ENCODE measurements at regions not wholly inside any gene's neighbourhood (a gene's known extent, or its start where the extent isn't known, plus 50 kb on each side); places are given as distances from the start of the nearest gene placed in this dataset.

- Histone ChIP-seq H2BK5ac (ENCODE audit: insufficient read length, low read length) (no peak overlapping the region), H3K9me3 (ENCODE audit: control insufficient read depth, low read depth, low read length) (no peaks in the 10 kb centered on the region), H3K27ac (ENCODE audit: insufficient read length, low read depth, low read length) (no peak overlapping the region), H3K4ac (ENCODE audit: low read depth, low read length) (no peak overlapping the region), H3K56ac (ENCODE audit: insufficient read length, low read depth, low read length) (no peak overlapping the region), H4K8ac (replicated peaks; ENCODE audit: insufficient read length, low read depth, low read length) (no peak overlapping the region), H3K4me2 (ENCODE audit: insufficient read depth, insufficient read length, low read length) (no peak overlapping the region), H2AFZ (ENCODE audit: low read length) (no peak overlapping the region), H4K20me1 (ENCODE audit: control insufficient read depth, insufficient read depth, insufficient read length) (no peaks in the 10 kb centered on the region), H3K9ac (ENCODE audit: extremely low read depth, insufficient read length, low read length) (no peak overlapping the region), H3K23me2 (ENCODE audit: insufficient read length, low read depth, low read length, poor library complexity, severe bottlenecking) (no peaks in the 10 kb centered on the region), H2BK120ac (ENCODE audit: low read depth, low read length, poor library complexity, severe bottlenecking) (no peak overlapping the region), H2AK5ac (ENCODE audit: insufficient read length, low read length) (no peak overlapping the region), H4K5ac (ENCODE audit: insufficient read length, low read depth, low read length) (no peak overlapping the region), H2BK12ac (ENCODE audit: insufficient read length, low read depth, low read length) (no peak overlapping the region), H3T11ph (ENCODE audit: low read length) (no peak overlapping the region), H2BK20ac (ENCODE audit: low read depth, low read length, poor library complexity, severe bottlenecking) (no peak overlapping the region), H2BK15ac (ENCODE audit: low read depth, low read length) (no peak overlapping the region), H3K27me3 (ENCODE audit: insufficient read depth, low read length) (no peaks in the 10 kb centered on the region), H3K14ac (ENCODE audit: insufficient read depth, low read length) (no peak overlapping the region), H3K23ac (ENCODE audit: insufficient read length, low read depth, low read length) (no peak overlapping the region), H3K79me2 (ENCODE audit: insufficient read depth, low read length) (no peaks in the 10 kb centered on the region), H3K79me1 (ENCODE audit: insufficient read depth, low read depth, low read length, poor library complexity, severe bottlenecking) (no peaks in the 10 kb centered on the region), H3K18ac (ENCODE audit: insufficient read length, low read depth, low read length) (no peak overlapping the region), H4K91ac (ENCODE audit: insufficient read length, low read depth, low read length) (no peak overlapping the region), H3K4me1 (ENCODE audit: insufficient read depth, low read length) (no peaks in the 10 kb centered on the region)
- TF ChIP-seq CTCF (conservative IDR thresholded peaks at IDR 0.05): no peak
- H3K9me3 Mint-ChIP-seq: no peaks in the 10 kb centered on the region
- no CpG with 5 or more reads among the region's 1 CpG for WGBS (ENCODE audit: extremely low coverage, insufficient read length, low lambda C conversion rate)
- H3K4me3 Mint-ChIP-seq: no peak overlapping the region
- H3K27ac Mint-ChIP-seq: no peak overlapping the region
- no peak for DNase-seq
- peaks cover 8% of the 10 kb centered on the region in 2 experiments for H3K4me1 Mint-ChIP-seq
- H3K27me3 Mint-ChIP-seq (ENCODE audit: low read depth): no peaks in the 10 kb centered on the region
- no peaks in the 10 kb centered on the region; a peak in 1 of 7 replicates for H3K36me3 Mint-ChIP-seq (ENCODE audit: insufficient read depth in 1 of 3, low read depth in 3 of 3)
These were observed 300.7 kb upstream of the RGS18 start for GRCh38 chr1:191857600-191857999.
